ENCODE measurements at regions not wholly inside any gene's neighbourhood (a gene's known extent, or its start where the extent isn't known, plus 50 kb on each side); places are given as distances from the start of the nearest gene placed in this dataset.

- TF ChIP-seq CREB5 (CRISPR knock-in tag; IDR thresholded peaks at IDR 0.05; ENCODE audit: low read depth) (no peak), BACH2 (CRISPR knock-in tag; IDR thresholded peaks at IDR 0.05; ENCODE audit: borderline replicate concordance) (no peak), TSHZ2 (CRISPR knock-in tag; IDR thresholded peaks at IDR 0.05) (no peak), CSDC2 (CRISPR knock-in tag; IDR thresholded peaks at IDR 0.05) (no peak), ISL1 (CRISPR knock-in tag; IDR thresholded peaks at IDR 0.05) (no peak), ZFP30 (CRISPR knock-in tag; IDR thresholded peaks at IDR 0.05) (no peak), POU6F1 (CRISPR knock-in tag; IDR thresholded peaks at IDR 0.05; ENCODE audit: borderline replicate concordance, low read depth) (no peak), ARNTL (CRISPR knock-in tag; IDR thresholded peaks at IDR 0.05; ENCODE audit: borderline replicate concordance, low read depth) (no peak), ESRRG (CRISPR knock-in tag; IDR thresholded peaks at IDR 0.05) (no peak), TCF4 (CRISPR knock-in tag; IDR thresholded peaks at IDR 0.05; ENCODE audit: borderline replicate concordance) (no peak), PPARA (CRISPR knock-in tag; IDR thresholded peaks at IDR 0.05; ENCODE audit: borderline replicate concordance) (no peak), RARB (CRISPR knock-in tag; IDR thresholded peaks at IDR 0.05) (no peak), ZNF8 (CRISPR knock-in tag; IDR thresholded peaks at IDR 0.05) (no peak)
- ATAC-seq = no peak
Observed at GRCh38 chr2:187638840-187639239, 84.6 kb upstream of the TFPI start.

GRCh38 chr2:187640926-187641510 lies 86.8 kb upstream of the TFPI start:
- TF ChIP-seq TOX (CRISPR knock-in tag; IDR thresholded peaks at IDR 0.05; ENCODE audit: borderline replicate concordance) (no peak), ZFP3 (CRISPR knock-in tag; IDR thresholded peaks at IDR 0.05) (no peak), RARB (CRISPR knock-in tag; IDR thresholded peaks at IDR 0.05) (no peak), CSDC2 (CRISPR knock-in tag; IDR thresholded peaks at IDR 0.05) (no peak), ZNF70 (CRISPR knock-in tag; IDR thresholded peaks at IDR 0.05) (no peak), ZFP30 (CRISPR knock-in tag; IDR thresholded peaks at IDR 0.05) (no peak), ZNF8 (CRISPR knock-in tag; IDR thresholded peaks at IDR 0.05) (no peak), POU6F1 (CRISPR knock-in tag; IDR thresholded peaks at IDR 0.05; ENCODE audit: borderline replicate concordance, low read depth) (no peak), CSRNP3 (CRISPR knock-in tag; IDR thresholded peaks at IDR 0.05) (no peak), ISL1 (CRISPR knock-in tag; IDR thresholded peaks at IDR 0.05) (no peak), ARNTL (CRISPR knock-in tag; IDR thresholded peaks at IDR 0.05; ENCODE audit: borderline replicate concordance, low read depth) (no peak), SNAI2 (CRISPR knock-in tag; IDR thresholded peaks at IDR 0.05) (no peak), ESRRG (CRISPR knock-in tag; IDR thresholded peaks at IDR 0.05) (no peak), PATZ1 (CRISPR knock-in tag; IDR thresholded peaks at IDR 0.05; ENCODE audit: borderline replicate concordance) (no peak), ZNF565 (CRISPR knock-in tag; conservative IDR thresholded peaks at IDR 0.05; ENCODE audit: low read depth) (no peak), GLIS3 (CRISPR knock-in tag; IDR thresholded peaks at IDR 0.05) (no peak), ZC3H10 (CRISPR knock-in tag; IDR thresholded peaks at IDR 0.05) (no peak), CREB5 (CRISPR knock-in tag; IDR thresholded peaks at IDR 0.05; ENCODE audit: low read depth) (no peak), TCF4 (CRISPR knock-in tag; IDR thresholded peaks at IDR 0.05; ENCODE audit: borderline replicate concordance) (no peak)
- no peak for ATAC-seq

Data from SK-N-SH treated with all-trans-retinoic acid at 6 μM for 48 hours (cell line).